HG03460 (cell line): ENCODE measurements at regions not wholly inside any gene's neighbourhood (a gene's known extent, or its start where the extent isn't known, plus 50 kb on each side); places are given as distances from the start of the nearest gene placed in this dataset.

Experiments
- ATAC-seq: cut with Tn5 transposase; IDR thresholded peaks from one replicate; pipeline ENCODE4 v1.9.1; 2021; ENCODE audit not compliant: unreplicated experiment

GRCh38 chr9:27625751-27626150 is 52.5 kb upstream of the C9orf72 start:
- no peak for ATAC-seq

- ATAC-seq = no peak
Observed at GRCh38 chr9:27626244-27627187, 53.2 kb upstream of the C9orf72 start.

GRCh38 chr9:27627188-27627564 is 53.9 kb upstream of the C9orf72 start:
- ATAC-seq = no peak

- no peak for ATAC-seq
Observed at GRCh38 chr9:27628311-27628710, 55.0 kb upstream of the C9orf72 start.

GRCh38 chr9:27629425-27629824 is 56.1 kb upstream of the C9orf72 start:
- no peak for ATAC-seq

- no peak for ATAC-seq
Observed at GRCh38 chr9:27632254-27632653, 59.0 kb upstream of the C9orf72 start.

- no peak for ATAC-seq
Observed at GRCh38 chr9:27633764-27634163, 60.5 kb upstream of the C9orf72 start.

GRCh38 chr9:27634879-27635278 is 61.6 kb upstream of the C9orf72 start:
- ATAC-seq = no peak

GRCh38 chr9:27638716-27639115 is 65.4 kb upstream of the C9orf72 start:
- ATAC-seq = no peak

GRCh38 chr9:27645161-27645840 is 72.0 kb upstream of the C9orf72 start:
- ATAC-seq = no peak

- ATAC-seq = no peak
Observed at GRCh38 chr9:27653246-27653645, 80.0 kb upstream of the C9orf72 start.

- ATAC-seq = no peak
Observed at GRCh38 chr9:27653957-27654356, 80.7 kb upstream of the C9orf72 start.

- no peak for ATAC-seq
Observed at GRCh38 chr9:27654629-27655285, 81.5 kb upstream of the C9orf72 start.

- no peak for ATAC-seq
Observed at GRCh38 chr9:27655441-27655840, 82.2 kb upstream of the C9orf72 start.

- no peak for ATAC-seq
Observed at GRCh38 chr9:27659001-27659400, 85.7 kb upstream of the C9orf72 start.

- no peak for ATAC-seq
Observed at GRCh38 chr9:27659571-27659970, 86.3 kb upstream of the C9orf72 start.

- no peak for ATAC-seq
Observed at GRCh38 chr9:27660148-27660547, 86.9 kb upstream of the C9orf72 start.

GRCh38 chr9:27663526-27663925 is 90.2 kb upstream of the C9orf72 start:
- ATAC-seq = no peak

- no peak for ATAC-seq
Observed at GRCh38 chr9:27664121-27664779, 91.0 kb upstream of the C9orf72 start.

GRCh38 chr9:27665136-27665535 is 91.9 kb upstream of the C9orf72 start:
- ATAC-seq = no peak

- no peak for ATAC-seq
Observed at GRCh38 chr9:27668280-27668679, 95.0 kb upstream of the C9orf72 start.
